Upper lobe of left lung (tissue), 6 donors: ENCODE measurements at regions not wholly inside any gene's neighbourhood (a gene's known extent, or its start where the extent isn't known, plus 50 kb on each side); places are given as distances from the start of the nearest gene placed in this dataset.

Experiments used
- ATAC-seq, 2 donors: fragments of 200-7000 bp; cut with Tn5 transposase; one replicate each; pipeline ENCODE4 v1.9.1; 2022; ENCODE audit warnings: mild to moderate bottlenecking in 2 of 2, moderate library complexity in 2 of 2; ENCODE audit not compliant: low FRiP score in 2 of 2
- DNase-seq, 2 donors: peaks; one replicate each; pipeline ENCODE4 v3.0.0-alpha.2; 2019 to 2020
- H3K27ac ChIP-seq, 4 donors: fragments of 200-600 bp; sonication (generic); one replicate each; pipeline ENCODE4 v1.5.1; 2016 to 2019
- H3K27me3 ChIP-seq, 4 donors: fragments of 200-600 bp; sonication (generic); one replicate each; pipeline ENCODE4 v1.5.1; 2017 to 2019
- H3K36me3 ChIP-seq, 4 donors: fragments of 200-600 bp; sonication (generic); one replicate each; pipeline ENCODE4 v1.5.1; 2016 to 2019
- H3K4me1 ChIP-seq, 4 donors: fragments of 200-600 bp; sonication (generic); one replicate each; pipeline ENCODE4 v1.5.1; 2018 to 2019
- H3K4me3 ChIP-seq, 4 donors: fragments of 200-600 bp; sonication (generic); one replicate each; pipeline ENCODE4 v1.5.1; 2017 to 2019; ENCODE audit warnings: mild to moderate bottlenecking in 2 of 4, moderate library complexity in 1 of 4
- H3K9me3 ChIP-seq, 4 donors: fragments of 200-600 bp; sonication (generic); one replicate each; pipeline ENCODE4 v1.5.1; 2018 to 2019
- CTCF ChIP-seq, 6 experiments: fragments of 450-650 bp in 4 of 6; fragments of 200-600 bp in 2 of 6; sonication (generic) in 2 of 6; IDR thresholded peaks; one replicate each; pipeline ENCODE4 v1.5.1; 2016 to 2019; ENCODE audit warnings: antibody characterized with exemption in 6 of 6
- EP300 ChIP-seq, 4 donors: sonication (generic); formaldehyde crosslinking; IDR thresholded peaks; one replicate each; pipeline ENCODE4 v1.5.1; 2017; ENCODE audit warnings: antibody characterized with exemption in 4 of 4, control low read depth in 2 of 4
- POLR2A ChIP-seq, 4 donors: fragments of 450-650 bp; IDR thresholded peaks; one replicate each; pipeline ENCODE4 v1.5.1; 2016 to 2017; ENCODE audit warnings: antibody characterized with exemption in 4 of 4, mild to moderate bottlenecking in 2 of 4
- POLR2AphosphoS5 ChIP-seq, 2 donors: sonication (generic); formaldehyde crosslinking; IDR thresholded peaks; one replicate each; pipeline ENCODE4 v1.5.1; 2017; ENCODE audit warnings: antibody characterized with exemption in 2 of 2
- WGBS, 2 donors: methylation state at CpG; one replicate each; pipeline ENCODE4 v1.1.5; 2017 to 2018; 5-methylcytosine and 5-hydroxymethylcytosine counted together
- donor health status: DM: no; HTN: no; CAD: no; lungs with moderate emphysema.
- donor health status: DM: no; HTN: yes; CAD: no; lungs with severe emphysema.

GRCh38 chr20:59424976-59425375, 124.6 kb downstream of the EDN3 start:
- TF ChIP-seq POLR2A (IDR thresholded peaks at IDR 0.05) (no peak), POLR2AphosphoS5 (IDR thresholded peaks at IDR 0.05) (no peak), CTCF (IDR thresholded peaks at IDR 0.05) (no peak), EP300 (IDR thresholded peaks at IDR 0.05) (no peak)
- WGBS, 2 donors = 84% methylated on average over 13 of the region's 13 CpGs
- Histone ChIP-seq H3K4me1 (peaks cover 0 to 5% (median 0%) of the 10 kb centered on the region in 4 donors), H3K4me3 (no peak overlapping the region), H3K36me3 (no peaks in the 10 kb centered on the region), H3K27ac (no peak overlapping the region), H3K27me3 (no peaks in the 10 kb centered on the region), H3K9me3 (no peaks in the 10 kb centered on the region)
- DNase-seq = no peak
- no peak for ATAC-seq

DNA sequence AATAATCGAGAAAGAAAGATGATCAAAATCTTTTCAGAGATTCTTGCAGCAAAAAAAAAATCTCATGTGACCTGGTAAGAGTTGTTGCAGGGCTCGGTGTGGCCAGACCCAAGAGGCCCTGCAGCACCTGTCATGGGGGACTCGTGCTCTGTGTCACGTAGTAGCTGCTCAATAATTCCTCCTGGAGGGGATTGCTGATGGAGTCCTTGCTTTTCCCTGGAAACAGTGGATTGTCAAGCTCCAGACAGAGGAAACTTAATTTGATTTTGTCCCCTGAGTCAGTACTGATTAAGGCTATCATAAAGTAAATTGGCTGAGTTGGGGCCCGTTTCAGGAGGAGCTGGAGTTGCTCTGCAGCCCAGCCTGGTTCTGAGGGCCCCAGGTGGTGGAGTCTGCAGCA, 125.2 kb downstream of the EDN3 start:
- Histone ChIP-seq H3K4me3 (no peak overlapping the region), H3K27me3 (no peaks in the 10 kb centered on the region), H3K36me3 (no peaks in the 10 kb centered on the region), H3K27ac (no peak overlapping the region), H3K9me3 (no peaks in the 10 kb centered on the region), H3K4me1 (peaks cover 0 to 5% (median 0%) of the 10 kb centered on the region in 4 donors)
- ATAC-seq (no peak), DNase-seq (no peak)
- TF ChIP-seq EP300 (IDR thresholded peaks at IDR 0.05) (no peak), POLR2A (IDR thresholded peaks at IDR 0.05) (no peak), CTCF (IDR thresholded peaks at IDR 0.05) (no peak), POLR2AphosphoS5 (IDR thresholded peaks at IDR 0.05) (no peak)
- 73 to 91% methylated on average over 5 of the region's 5 CpGs for WGBS, 2 donors

DNA sequence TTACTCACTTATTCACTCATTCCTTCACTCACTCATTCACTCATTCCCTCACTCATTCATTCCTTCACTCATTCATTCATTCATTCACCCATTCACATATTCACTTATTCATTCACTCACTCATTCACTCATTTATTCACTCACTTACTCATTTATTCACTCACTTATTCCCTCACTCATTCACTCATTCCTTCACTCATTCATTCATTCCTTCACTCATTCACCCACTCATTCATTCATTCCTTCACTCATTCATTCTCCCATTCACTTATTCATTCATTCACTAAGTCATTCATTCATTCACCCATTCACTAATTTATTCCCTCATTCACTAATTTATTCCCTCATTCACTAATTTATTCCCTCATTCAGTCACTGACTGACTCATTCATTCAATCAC, 127.6 kb downstream of the EDN3 start:
- ATAC-seq = no peak
- Histone ChIP-seq H3K4me1 (peaks cover 0 to 5% (median 0%) of the 10 kb centered on the region in 4 donors), H3K27ac (no peak overlapping the region), H3K9me3 (no peaks in the 10 kb centered on the region), H3K27me3 (no peaks in the 10 kb centered on the region), H3K4me3 (no peak overlapping the region), H3K36me3 (no peaks in the 10 kb centered on the region)
- TF ChIP-seq POLR2A (IDR thresholded peaks at IDR 0.05) (no peak), POLR2AphosphoS5 (IDR thresholded peaks at IDR 0.05) (no peak), EP300 (IDR thresholded peaks at IDR 0.05) (no peak), CTCF (IDR thresholded peaks at IDR 0.05) (no peak)
- DNase-seq = no peak

DNA sequence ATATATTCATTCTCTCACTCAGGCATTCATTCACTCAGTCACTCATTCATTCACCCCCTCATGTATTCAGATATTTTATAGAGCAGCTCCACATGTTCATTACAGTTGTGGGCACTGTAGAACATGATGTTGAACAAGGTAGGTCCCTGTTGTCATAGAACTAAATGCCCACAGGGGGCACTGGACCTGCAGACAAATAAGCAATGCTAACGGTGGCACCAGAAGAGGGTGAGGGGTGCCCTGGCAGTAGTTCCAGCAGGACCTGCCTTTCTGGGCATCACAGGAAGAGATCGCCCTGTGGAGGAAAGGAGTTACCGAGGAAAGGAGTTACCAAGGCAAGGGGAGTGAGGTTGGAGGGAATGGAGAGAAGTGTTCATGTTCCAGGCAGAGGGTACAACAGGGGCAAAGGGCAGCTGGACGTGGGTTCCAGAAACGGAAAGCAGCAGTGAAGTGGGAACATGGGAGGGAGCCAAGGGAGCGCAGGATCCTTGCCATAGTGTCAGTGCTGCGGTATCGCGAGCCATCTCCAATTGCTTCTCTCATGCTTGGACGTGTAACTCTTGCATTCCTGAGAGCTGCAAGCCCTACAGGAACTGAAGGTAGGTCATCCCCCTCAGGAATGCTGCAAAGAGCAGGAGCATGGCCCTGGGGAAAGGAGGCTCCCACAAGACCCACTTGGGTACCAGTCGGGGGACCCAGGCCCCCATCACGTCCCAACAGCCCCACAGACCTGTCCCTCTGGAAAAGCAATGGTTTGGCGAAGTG, 128.2 kb downstream of the EDN3 start:
- no peaks in the 10 kb centered on the region for H3K9me3 ChIP-seq
- H3K4me3 ChIP-seq = peak overlapping the region in 1 of 4 donors; percentile 24
- no peaks in the 10 kb centered on the region for H3K36me3 ChIP-seq
- TF ChIP-seq EP300 (IDR thresholded peaks at IDR 0.05) (no peak), CTCF (IDR thresholded peaks at IDR 0.05) (no peak), POLR2A (IDR thresholded peaks at IDR 0.05) (no peak), POLR2AphosphoS5 (IDR thresholded peaks at IDR 0.05) (no peak)
- no peak overlapping the region for H3K27ac ChIP-seq
- WGBS, 2 donors = 76 to 85% methylated on average over 13 of the region's 13 CpGs
- DNase-seq (no peak), ATAC-seq (no peak)
- peaks cover 0 to 5% (median 0%) of the 10 kb centered on the region in 4 donors for H3K4me1 ChIP-seq
- no peaks in the 10 kb centered on the region for H3K27me3 ChIP-seq

GRCh38 chr20:59429396-59429795, 129.0 kb downstream of the EDN3 start:
- no peak for DNase-seq
- no peaks in the 10 kb centered on the region for H3K27me3 ChIP-seq
- no peak for ATAC-seq
- H3K9me3 ChIP-seq = no peaks in the 10 kb centered on the region
- WGBS, 2 donors = 67 to 68% methylated on average over 9 of the region's 9 CpGs
- no peak for TF ChIP-seq EP300 (IDR thresholded peaks at IDR 0.05)
- TF ChIP-seq POLR2A (IDR thresholded peaks at IDR 0.05) = no peak
- no peak for TF ChIP-seq POLR2AphosphoS5 (IDR thresholded peaks at IDR 0.05)
- no peak for TF ChIP-seq CTCF (IDR thresholded peaks at IDR 0.05)
- H3K4me3 ChIP-seq = peak overlapping the region in 1 of 4 donors; percentile 24
- peaks cover 0 to 5% (median 0%) of the 10 kb centered on the region in 4 donors for H3K4me1 ChIP-seq
- no peak overlapping the region for H3K27ac ChIP-seq
- H3K36me3 ChIP-seq = no peaks in the 10 kb centered on the region
